GM20000 (cell line): ENCODE measurements at regions not wholly inside any gene's neighbourhood (a gene's known extent, or its start where the extent isn't known, plus 50 kb on each side); places are given as distances from the start of the nearest gene placed in this dataset.

ENCODE experiments used
- DNase-seq: peaks from one replicate; pipeline ENCODE4 v3.0.0; 2012; ENCODE audit warnings: low spot score
- CTCF ChIP-seq: IDR thresholded peaks from 2 replicates; pipeline ENCODE4 v1.5.1; 2012; ENCODE audit warnings: mild to moderate bottlenecking, control low read depth; ENCODE audit errors: extremely low read depth, missing control alignments

- DNase-seq = no peak
- TF ChIP-seq CTCF = no peak
These were observed 166.8 kb downstream of the SOX9 start for GRCh38 chr17:72287586-72287985.

- TF ChIP-seq CTCF = no peak
- DNase-seq = no peak
These were observed 173.7 kb downstream of the SOX9 start for GRCh38 chr17:72294487-72294893.

GRCh38 chr17:72295916-72296315 is 175.1 kb downstream of the SOX9 start:
- DNase-seq = no peak
- no peak for TF ChIP-seq CTCF

GRCh38 chr17:72296456-72296855 is 175.6 kb downstream of the SOX9 start:
- no peak for DNase-seq
- no peak for TF ChIP-seq CTCF

- DNase-seq = no peak
- no peak for TF ChIP-seq CTCF
These were observed 176.7 kb downstream of the SOX9 start for GRCh38 chr17:72297326-72298115.

- DNase-seq = no peak
- no peak for TF ChIP-seq CTCF
These were observed 178.3 kb downstream of the SOX9 start for GRCh38 chr17:72299100-72299499.

GRCh38 chr17:72299592-72299991 is 178.8 kb downstream of the SOX9 start:
- DNase-seq = no peak
- TF ChIP-seq CTCF = no peak
